NCI-H1092 (cell line): ENCODE measurements at regions not wholly inside any gene's neighbourhood (a gene's known extent, or its start where the extent isn't known, plus 50 kb on each side); places are given as distances from the start of the nearest gene placed in this dataset.

Experiments
- DNase-seq: peaks from one replicate; lab custom pipeline; 2025; lab: John Stamatoyannopoulos, UW

DNA sequence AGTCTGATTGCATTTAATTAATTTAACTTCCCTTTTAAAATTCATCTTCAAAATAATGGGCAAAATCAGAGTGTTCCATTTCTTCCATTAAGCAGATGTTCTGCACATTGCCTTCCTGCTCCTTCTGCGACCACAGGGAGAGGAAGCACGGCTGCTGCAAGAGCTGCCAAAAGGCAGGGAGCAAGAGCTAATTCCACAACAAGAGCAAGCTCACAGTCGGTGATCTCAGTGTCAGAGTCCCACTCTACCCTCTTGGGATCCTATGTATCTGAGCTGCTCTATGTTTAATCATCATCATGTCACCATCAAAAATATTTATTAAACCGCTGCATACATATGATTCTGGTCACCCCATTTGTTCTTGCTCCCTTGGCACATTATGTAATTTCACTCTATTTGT, 255.3 kb upstream of the CAMK1G start:
- DNase-seq = no peak

DNA sequence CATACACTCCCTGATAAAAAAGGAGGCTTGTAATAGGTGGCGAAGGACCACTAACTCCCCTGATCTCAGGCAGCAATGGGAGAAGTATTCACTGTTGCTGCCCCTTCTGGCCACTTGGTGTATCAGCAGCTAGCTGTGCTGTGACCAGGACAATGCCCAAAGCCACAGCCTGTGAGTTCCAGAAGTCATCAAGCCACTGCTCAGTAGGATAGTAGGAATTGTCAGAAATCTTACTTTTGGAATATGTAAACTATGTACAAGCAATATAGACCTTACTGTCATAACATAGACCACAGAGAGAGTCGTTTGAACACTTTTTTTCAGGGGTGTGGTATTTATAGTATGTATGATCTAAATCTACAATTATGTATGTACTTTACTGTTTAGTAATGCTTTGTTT, 248.3 kb upstream of the CAMK1G start:
- peak; percentile 8 for DNase-seq

DNA sequence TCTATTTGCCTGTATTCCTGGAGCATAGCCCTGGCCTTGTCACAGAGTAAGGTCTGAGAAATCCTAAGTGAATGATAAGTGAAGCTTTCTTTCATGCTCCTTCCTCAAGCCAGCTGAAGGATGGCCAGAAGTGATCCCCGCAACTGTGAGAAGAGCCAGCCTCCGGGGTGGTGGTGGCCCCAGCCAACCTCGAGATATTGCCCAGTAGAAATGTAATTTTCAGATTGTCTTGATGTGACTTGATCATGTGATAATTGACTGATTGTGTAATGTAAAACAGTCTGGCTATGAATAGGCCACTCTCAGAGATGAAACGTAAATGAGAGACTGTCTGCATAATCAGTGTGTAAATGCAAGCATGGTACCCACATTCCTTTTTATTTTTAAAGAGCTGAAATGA, 242.4 kb upstream of the CAMK1G start:
- no peak for DNase-seq

DNA sequence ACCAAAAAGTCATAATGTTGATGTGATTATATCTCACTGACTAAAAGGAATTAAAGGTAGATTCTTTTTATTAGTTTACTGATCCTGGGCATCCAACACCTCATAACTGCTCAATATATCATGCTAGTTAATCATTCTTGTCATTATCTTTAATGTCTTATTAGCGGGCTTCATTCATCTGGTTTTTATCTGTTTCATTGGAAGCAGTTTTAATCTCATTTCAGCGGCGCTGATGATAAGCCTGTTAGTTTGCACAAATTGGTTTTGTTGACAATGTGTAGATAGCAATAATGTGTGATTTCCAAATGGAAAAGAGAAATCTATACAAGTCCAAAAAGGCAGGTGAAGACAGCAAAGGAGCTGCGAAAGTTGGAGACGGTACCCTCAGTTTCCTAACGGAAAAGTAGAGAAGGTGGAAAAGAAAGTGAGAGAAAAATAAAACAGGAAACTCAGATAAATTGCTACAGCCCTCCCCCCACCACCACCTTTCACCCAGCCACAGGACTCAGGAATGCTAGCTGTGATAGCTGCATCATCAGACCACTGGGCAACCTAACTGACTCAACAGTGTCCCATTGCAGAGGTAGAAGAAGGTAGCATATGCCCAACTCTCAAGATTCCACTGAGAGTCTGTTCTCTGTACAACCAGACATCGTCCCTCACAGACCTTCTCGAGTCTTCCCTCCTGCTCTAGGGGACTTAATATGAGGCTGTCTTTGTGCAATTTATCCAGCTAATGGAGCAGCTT, 241.7 kb upstream of the CAMK1G start:
- DNase-seq = no peak

DNA sequence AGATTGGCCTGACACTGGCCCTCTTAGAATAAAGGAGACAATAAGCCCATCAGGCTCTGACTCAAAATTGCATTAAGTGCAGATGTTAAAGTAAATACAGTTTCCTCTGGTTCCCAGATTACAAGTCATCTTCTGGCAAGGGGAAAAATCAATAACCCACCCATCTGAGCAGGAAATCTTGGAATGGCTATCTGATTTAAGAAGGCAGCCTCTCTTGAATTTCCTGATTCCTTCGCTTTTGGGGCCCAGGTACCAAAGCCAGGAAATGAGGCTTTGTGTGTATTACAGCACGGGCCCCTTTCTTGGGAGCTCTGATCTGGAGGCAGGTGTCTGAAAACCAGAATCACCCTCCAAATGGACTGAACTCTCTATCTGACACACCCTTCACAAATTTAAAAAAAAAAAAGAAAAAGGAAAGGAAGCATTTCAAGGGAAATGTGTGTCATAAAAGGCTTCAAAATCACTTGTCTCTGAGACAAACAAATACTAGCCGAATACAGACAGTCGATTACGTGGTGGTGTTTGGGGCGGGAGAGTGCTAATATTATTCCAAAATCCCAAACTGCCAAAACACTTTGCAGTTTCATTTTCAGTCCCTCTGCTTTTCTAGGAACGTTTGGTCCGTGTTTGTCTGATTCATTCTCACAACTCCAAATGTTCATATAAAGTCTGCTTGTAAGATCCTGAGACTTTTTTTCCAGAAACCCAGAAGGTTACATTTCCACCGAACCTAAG, 240.9 kb upstream of the CAMK1G start:
- DNase-seq = no peak

DNA sequence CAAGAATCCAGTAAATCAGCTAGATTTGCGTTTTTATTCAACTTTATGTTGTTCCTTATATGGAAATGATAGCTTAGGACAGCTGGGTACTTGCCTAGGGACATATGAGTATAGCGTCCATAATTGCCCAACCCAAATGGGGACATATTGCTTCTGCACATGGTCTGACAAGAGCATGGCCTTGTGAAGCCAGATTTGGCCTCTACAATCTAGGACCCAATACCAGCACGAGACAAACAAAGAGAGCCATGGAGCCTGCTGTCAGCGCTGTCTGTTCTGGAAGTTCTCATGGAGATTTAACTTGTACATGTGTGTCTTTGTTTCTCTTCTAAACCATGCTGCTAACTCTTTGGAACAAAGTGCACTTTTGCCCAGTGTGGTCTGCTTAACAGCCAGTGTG, 240.0 kb upstream of the CAMK1G start:
- DNase-seq = no peak

DNA sequence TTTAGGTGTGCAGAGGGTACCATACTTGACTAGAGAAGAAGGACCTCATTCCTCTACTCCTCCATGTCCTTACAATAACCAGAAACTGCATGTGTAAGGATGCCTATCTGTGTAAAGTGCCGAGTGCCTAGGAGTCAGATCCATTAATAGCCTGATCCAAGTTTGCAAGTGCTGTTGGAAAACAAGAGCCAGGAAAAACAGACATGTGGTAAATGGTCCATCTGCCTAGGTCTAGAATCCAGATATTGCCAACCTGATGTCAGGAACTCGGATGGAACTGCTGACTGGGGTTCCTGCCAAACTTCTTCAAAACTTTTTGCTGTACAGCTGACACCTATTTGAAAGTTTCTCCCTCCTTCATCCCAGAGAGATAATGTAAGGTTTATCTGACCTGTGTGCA, 239.4 kb upstream of the CAMK1G start:
- DNase-seq = no peak

DNA sequence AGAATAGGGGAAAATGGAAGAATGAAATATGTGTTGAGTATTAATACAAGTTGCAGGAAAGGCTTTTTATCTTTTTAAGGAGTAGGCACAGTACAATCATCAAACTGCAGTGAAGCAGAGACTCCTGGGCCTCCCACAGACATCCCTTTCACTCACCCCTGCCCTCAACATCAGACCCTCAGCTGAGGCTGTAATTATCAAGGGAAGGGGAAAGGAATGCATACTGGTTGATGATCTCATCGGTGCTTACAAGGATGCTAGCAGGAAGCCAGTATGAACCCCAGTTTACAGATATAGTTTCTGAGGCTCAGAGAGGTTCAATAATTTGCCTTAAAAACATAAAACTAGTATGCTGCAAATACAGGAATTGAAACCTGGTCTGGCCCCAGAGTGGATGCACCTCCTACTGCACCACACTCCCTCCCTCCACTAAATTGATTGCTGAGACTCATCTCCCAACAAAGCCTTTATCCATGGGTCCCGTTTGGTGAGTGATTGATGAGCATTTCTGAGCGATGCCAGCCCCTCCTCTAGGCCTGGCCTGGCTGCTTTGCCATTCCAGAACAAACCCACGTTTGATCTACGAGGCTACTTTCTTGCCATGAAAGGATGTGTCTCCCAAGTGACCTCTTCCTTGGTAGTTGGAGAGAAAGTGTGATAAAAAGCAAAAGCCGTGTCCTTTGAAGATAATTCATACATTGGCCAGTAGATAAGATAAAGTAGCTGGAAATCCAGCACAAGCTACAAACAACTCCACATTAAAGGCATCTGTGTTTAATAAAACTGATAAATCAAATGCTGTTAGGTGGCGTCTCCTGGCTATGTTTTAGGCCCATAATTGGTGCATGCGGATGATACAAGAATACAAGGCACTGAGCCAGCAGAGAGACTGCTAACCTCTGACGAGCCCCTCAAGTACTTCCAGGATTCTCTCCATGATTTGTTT, 233.9 kb upstream of the CAMK1G start:
- DNase-seq = no peak

DNA sequence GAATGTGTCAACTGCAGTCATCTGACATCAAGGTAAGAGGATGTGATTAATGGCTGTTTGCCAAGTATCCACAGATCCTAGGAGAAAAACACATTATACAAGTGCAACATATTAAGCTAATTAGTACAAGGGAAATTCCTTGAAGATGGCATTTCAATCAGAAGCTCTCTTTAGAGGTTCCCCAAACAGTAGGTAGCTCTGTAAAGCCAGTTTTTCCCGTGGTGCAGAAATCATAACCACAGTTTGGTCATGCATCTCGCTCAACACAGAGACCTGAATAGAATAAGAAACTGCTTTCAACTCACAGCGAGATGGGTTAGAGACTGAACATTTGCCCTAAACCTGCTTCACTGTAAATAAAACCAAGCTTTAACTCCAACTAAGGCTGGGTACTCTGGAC, 230.5 kb upstream of the CAMK1G start:
- no peak for DNase-seq

DNA sequence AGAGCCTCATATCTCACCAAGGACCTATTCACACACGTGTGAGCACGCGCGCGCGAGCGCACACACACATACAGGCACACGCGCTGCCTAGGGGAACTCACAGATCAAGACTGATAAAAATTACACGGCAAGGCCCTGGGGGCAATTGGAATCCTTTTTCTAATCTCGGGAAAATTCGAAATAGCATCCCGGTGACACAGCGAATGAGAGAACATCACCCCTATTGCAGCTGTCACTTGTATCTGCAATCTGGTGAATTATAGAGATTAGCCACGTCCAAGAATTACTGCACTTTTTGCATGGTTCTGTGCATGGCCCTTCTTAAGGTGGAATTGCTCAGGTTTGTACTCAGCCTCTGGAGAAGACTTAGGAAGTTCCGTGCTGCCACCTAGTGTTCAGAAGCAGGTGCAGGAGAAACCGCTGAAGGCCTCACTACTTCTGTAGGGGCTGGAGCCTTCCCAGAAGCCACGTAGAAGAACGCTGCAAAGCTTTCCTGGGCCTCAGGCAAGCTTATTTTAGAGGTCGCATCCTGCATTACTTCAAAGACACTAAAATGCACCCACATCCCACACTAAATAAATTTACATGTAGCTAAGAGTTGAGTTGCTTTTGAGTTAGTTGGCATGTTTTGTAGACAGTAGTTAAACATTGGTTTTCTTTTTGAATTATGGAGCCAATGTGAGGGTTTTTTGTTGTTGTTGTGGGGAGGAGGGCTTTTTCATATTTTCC, 229.2 kb upstream of the CAMK1G start:
- DNase-seq = peak; percentile 85

DNA sequence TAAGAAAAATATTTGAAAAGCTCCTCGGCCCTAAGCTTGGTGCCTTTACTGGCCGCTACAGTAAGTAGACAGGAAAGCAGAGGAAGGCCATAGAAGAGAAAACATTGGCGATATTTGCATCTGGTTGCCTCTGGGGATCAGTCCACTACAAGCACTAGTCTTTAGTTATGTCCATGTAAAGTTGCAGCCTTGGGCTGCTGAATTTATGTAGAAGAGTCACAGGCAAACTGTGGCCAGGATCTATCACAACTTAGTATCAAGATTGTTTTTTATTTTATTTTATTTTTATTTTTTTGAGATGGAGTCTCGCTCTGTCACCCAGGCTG, 228.7 kb upstream of the CAMK1G start:
- DNase-seq = no peak

DNA sequence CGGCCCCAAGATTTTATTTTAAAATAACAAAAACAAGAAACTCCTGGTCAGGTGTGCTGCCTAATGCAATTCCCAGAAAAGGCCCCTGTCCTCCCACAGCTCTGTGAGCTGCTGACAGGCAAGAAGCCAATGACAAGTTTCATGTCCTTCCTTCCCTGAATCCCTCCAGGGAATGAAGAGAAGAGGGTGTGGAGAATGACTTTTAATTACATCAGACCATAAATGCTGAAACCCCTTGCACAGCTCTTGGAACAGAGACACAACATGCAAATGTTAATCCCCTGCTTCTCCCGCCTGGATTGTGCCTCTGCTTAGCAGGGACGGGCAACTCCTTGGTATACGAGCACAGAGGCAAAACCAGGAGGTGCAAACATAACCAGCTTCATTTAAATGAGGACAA, 228.1 kb upstream of the CAMK1G start:
- no peak for DNase-seq

DNA sequence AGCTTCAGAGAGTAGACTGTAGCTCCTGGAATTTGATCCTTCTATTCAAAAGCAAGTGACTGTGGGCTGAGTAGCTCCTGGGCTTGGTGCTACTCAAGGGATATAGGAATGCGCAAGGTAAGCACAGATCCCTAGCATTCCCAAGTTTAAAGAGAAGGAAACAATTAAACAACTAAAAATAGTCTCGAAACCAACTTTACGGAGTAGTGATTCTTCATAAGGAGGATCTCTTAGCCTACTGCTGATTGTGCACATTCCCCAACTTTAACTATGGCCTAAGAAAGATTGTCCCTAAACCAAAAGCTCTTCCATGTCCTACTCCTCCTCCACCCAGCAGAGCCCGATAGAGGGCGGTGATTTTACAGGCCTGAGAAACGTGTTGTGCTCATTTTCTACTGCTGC, 226.5 kb upstream of the CAMK1G start:
- DNase-seq = no peak

DNA sequence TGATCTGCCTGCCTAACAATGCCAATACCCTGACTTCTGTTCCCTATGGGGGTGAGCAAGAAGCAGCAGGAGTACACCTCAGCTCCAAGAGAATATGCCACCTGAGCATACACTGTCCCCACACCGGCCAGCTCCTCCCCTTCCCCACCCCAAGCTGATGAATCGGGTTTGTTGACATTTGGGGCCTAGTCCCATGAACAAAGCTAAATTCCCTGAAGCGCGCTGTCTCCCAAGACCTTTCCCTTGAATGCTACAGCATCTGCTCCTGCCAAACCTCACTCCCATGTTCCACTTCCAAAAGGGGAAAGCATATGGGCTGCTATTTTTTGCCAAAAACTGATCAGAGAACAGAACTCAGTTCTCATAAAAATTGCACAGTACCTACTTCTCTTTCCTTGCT, 220.4 kb upstream of the CAMK1G start:
- DNase-seq = no peak

DNA sequence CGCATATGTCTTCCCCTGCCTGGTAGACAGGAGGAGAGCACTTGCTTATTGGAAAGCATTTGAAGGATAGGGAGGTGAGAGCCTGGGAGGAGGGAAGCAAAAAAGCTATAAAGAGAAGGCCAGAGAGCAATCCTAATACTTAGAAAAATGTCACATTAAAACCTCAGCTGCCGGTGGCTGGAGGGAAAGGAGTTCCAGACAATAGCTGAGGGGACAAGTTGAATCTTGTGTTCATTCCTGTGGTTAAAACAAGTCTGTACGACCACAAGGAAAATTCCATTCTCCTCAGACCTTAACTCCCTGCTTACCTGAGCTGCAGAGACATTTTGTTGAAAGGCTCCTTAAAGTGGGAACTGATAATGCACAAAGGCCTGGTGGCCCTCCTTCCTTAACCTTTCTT, 218.8 kb upstream of the CAMK1G start:
- no peak for DNase-seq

DNA sequence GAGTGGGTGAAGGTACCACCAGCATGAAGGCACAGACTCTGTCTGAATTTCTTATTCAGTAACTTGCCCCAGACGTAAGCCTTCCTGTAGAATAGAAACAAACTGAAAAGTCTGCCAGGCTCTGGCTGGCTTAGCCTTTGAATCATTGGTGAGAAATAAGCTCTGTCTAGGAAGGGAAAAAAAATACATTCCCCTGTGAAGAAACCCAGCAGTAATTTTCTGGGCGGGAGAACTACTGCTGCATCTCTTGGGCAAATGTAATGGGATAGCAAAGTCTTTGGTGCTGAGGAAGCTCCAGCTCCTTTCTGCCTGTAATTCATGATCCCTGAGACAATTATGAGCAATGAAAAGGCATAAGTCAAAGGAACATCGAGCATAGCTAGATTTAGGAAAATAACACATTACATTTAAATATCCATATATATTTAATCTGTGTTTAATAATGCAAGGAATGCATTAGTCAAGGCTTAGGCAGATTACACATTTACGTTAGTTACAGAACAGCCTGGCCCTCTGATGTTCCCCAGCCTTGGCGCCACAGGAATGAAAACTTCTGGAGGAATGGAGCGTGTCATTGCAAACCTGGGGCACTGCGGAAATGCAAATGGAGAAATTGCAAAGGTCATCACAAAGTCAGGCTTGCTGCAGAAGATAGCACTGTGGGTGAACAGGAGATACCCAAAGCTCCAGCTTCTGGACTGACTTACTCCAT, 216.3 kb upstream of the CAMK1G start:
- no peak for DNase-seq

DNA sequence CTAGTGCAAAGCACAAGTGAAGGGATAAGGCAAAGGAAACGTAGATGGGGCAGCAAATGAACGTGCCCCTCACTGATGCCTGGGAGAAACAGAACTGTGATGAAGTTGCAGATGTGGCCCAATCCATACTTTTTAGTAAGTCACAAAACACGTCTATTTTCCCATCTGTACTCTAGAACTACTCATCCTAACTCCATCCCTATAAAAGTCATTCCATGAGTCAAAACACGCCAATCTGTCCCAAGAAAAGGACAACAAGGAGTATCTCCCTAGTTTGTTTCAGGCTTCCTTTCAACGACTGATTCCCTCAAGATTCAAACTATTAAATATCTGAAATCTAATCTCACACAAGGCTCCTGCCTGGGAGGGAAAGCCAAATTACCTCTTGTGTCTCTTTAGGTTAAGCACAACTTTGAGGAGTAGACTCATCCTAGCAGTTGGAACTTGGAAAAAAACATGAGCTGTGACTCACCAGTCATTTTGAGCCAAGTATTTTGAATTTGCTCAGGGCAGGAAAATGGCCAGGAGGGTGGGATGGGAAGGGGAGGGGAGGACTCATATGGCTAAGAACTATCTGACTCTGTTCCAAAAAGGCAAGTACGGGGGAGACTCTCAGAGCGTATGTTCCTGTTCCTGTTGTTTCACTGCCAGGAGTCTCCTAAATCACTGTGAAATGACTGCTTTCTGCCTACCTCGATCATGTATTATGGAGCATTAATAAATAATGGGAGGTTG, 214.5 kb upstream of the CAMK1G start:
- DNase-seq = no peak

DNA sequence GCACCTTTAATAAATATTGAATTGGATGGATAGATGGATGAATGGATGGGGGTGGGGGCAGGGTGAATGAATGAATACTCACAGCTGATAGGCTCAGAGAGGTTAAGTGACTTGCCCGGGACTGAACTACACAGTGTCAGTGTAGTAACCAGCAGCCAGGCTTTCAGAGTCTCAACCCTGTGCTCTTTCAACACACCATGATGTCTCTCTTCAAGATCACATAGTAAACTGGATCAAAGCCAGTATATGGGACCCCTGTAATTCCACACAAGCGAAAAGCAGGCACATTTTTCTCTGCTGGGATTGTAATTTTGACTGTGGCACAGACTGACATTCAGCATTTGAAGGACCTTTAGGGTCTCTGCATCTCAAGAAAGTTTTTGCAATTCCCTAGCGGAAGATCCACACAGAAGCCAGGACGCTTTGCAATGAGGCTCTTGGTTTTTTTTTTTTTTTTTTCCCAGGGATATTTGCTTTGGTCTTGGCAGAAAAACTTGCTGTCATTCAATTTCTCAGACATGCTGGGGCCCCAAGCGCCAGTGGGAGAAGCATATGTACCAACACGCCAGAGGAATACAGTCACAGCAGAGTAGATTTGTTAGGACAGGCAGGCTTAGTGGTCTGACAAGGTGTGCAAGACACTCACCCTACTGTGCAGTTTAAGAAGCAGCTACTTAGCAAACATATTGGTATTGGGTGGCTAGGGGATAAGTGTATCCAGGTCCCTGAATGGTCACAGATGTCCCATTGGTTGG, 213.1 kb upstream of the CAMK1G start:
- DNase-seq = no peak

DNA sequence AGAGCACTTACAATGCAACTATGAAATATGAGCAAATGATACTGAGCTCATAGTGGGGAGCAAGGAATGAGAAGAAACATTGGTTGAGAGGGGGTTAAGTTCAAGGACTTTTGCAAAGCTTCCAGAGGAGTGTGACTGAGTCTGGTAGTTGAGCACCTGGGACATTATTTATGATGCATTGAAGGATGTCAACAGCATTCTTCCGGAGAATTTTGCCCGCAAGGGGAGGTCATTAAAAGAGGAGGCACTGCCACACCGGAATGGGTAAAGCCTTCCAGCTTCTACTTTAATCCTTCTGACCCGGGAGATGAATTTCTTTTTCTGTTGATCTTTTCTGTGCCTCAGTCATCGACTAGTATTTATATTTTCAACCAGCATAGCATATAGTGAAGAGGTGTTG, 208.4 kb upstream of the CAMK1G start:
- DNase-seq = no peak
